Activated CD4-positive, alpha-beta T cell treated with anti-CD3 and anti-CD28 coated beads, Interleukin-10, Interleukin-2, amounts not matched to agents 100 ng/mL and 50 ng/mL, durations not matched to agents 16 hours and 8 hours (primary cell): ENCODE measurements at regions not wholly inside any gene's neighbourhood (a gene's known extent, or its start where the extent isn't known, plus 50 kb on each side); places are given as distances from the start of the nearest gene placed in this dataset.
A peak's percentile ranks its signal among the peaks of the same experiment; 100 is the strongest.
"Not testable (repeated sequence)": the region's sequence is repeated elsewhere in the genome, so short reads cannot be mapped to it uniquely, and the experiment has no call there.

Experiments
- DNase-seq: peaks from one replicate; pipeline ENCODE4 v3.0.0-alpha.2; 2020

DNA sequence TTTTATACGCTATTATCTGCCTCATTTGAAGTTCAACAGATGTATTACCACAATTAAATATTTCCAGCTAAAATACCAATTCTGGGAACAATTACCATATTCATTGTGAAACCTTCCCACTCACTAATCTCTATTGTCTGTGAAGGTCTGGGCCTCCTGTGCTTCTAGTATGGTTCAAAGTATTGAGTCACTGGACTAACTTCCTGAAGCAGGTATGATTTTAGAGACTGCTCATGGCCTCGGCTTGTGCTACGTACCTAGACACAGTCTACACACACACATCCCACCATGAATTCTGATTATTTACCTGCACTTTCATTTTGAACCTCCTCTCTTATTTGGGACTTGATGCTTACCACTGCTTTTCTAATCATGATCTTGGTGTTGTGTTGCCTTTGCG, 180.7 kb upstream of the EPHA4 start:
- DNase-seq: no peak

DNA sequence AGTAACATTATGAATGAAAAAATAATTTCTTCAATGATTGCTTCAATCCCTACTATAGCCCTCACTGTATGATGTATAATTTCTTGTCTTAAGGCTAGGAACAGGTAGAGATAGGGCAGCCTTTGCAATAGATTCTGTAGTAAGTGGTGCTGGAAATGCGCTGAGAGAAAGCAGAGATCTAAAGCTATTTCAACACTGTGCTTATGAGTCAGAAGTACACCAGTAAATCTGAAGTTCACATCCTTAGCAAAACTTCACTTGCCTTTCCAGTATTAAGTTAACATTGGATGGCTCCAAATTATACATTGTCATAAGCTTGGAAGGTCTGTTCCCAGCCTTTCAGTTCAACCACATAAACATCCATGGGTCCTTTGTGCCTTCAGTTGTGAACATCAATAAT, 178.2 kb upstream of the EPHA4 start:
- DNase-seq: no peak

- DNase-seq: peak; percentile 36
Measured at GRCh38 chr2:221747289-221747972, 175.3 kb upstream of the EPHA4 start.

DNA sequence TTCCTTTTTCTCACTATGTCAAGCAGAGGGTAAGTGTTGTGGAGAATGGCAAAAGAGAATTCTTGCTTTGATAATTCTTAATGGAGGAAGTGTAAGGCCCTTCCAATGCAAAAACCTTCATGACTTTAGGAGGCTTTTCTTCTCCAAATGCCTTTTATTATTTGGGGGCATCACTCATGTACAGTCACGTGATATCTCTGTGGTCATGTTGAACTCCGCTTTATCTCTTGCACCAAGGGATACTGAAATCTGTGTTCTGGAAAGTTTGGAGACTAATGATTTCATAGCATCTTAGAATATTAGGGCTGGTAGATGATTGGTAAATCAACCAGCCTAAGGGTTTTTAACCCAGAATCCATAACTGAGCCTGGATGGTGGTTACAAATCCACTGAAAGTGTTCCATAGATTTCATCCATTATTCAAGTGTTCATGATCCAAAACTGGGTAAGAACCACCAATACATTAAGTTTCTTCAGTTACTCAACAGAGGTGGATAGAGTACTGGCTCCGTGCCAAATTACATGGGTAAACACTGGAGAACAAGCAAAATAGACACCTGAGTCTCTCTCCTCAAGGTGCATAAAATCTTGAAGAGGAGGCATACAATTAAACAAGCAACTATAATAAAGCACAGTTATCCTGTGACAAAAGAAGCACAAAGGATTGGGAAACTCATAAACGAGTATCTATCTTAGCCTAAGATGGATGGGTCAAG, 169.6 kb upstream of the EPHA4 start:
- DNase-seq: no peak

DNA sequence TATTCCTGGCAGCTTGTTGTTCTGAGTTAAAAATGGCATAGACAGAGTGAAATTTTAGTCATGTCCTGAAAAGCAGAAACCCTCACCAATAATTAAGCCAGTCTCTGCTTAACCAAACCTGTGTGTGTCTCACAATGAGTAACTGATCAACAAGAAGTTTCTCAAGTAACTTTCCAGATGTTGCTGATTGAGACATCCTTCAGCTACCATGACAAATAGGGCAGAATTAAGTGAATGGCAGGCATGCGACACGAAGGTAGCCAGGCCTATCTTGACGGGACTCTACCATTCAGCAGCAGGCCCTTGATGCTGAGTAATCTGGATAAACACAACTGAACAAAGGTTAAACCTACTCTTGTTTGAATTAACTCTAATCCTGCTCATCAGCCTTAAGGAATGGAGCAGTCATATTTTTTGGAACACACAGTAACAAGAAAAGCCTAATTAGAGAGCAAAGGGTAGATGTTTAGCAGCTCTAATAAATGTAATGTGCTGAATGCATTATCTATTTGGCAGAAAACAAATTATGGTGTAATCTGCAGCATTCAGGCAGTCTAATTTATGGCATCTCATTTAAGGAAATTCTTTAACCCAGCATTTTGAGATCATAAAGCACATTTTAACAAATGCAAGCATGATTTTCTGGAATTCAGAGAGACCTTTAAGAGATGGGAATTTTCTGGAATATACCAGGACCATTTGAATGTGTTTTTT, 159.5 kb upstream of the EPHA4 start:
- no peak for DNase-seq

DNA sequence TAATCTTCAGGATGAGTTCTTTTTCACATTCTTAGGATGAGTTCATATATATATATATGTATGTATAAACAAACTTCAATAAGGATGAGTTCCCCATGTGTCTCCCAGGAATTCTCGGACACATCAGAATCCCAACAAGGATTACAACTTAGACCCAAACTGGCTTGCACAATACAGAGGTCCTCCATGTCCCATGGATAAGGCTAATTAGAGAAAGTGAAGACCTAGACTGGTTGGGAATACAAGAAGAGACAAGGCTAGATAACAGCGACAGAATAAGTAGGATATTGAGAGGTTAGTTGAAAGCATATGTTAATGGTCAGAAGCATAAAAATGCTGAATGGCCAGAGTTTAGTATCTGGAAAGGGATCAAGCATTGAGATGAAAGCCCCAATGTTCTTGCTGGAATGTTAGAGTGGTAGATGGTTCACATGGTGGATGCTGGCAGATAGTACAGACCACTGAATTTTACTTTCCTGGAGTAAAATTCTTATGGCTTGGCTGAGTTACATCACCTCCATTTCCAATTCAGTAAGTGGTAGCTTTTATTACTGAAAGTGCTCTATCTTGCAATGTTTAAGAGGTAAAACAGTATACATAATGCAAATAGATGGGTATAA, 154.9 kb upstream of the EPHA4 start:
- DNase-seq: no peak

DNA sequence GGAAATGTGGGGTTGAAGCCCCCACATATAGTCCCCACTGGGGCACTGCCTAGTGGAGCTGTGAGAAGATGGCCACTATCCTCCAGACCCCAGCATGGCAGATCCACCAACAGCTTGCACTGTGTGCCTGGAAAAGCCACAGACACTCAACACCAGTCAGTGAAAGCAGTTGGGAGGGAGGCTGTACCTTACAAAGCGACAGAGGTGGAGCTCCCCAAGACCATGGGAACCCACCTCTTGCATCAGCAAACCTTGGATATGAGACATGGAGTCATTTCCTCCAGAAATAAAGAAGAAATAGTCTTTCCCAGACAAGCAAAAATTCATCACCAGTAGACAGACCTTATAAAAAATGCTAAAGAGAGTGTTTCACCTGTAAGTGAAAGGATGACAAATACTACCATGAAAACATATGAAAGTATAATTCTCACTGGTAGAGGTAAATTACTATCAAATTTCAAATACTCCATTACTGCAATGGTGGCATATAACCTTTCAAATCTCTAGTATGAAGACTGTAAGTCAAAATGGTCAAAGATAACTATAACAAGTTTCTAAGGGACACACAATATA, 152.6 kb upstream of the EPHA4 start:
- DNase-seq: no peak

GRCh38 chr2:221724117-221724516, 152.0 kb upstream of the EPHA4 start:
- not testable (repeated sequence) for DNase-seq

DNA sequence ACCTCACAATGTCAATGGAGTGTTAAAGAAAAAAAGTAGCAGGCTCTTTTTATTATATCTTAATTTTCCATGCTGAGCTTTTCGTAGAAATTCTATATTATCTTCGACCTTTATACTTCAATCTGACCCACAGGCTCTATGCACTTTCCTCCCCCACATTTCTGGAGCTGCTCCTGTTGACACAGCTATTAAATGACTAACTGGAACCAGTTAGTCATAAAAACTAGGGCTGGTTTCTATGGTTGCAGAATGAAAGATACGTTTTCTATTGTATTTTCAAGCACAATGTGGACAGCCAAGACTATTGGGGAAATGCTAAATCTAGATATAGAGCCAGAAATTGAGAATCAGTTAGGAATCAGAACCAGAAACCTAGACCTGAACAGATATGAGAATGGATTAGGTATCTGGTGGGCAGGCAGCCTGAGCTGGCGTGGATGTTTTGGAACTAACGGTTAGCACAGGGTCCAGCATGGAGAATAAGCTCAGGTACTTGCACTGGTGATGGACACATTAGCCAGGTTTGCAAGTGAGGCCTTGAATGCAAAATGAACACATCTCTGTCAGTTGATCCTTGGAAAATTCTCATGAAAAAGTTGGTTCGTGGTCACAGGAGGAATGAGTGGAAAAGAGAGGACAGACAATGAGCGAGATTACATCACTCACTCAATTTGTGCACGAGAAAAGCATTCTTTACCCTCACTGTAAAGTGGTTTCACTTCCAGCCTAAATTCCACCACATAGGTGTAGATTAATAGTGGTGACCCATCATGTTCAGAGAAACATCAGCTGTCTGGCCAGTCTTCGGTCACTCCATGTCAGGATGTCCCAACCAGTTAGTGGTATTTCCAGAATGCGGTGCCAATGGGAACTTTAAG, 144.6 kb upstream of the EPHA4 start:
- no peak for DNase-seq

DNA sequence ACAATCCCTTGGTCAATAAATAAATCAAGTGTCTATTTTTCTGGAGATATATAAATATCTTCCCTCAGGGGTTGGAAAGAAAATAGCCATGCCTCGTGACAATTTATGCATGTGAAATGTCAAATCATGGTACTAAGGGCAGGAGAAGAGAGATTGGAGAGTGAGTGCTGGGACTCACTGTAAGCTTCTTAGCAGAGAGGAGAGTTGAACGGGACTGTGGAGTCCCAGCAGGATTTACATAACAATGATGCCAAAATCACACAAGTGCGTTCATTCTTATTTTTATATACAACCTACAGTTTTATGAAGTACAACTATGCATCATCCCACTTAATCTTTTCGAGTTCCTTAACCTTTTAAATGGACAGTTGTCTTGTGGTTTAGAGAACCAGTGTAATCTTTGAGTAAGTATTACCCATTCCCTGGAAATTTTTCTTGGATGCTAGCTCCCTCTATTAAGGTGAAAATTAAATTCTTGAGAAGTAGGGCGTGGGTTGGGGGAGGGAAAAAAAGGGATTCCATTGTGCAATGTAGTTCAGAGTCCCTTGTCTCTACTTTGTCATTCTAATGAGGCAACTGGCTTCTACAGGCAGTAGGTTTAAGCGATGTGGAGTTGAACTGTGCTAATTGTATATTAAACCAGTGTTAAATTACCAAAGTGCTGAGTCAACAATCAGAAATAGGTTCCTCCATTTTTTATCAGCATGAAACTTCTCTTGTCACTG, 143.6 kb upstream of the EPHA4 start:
- DNase-seq: no peak

GRCh38 chr2:221710744-221711143, 138.6 kb upstream of the EPHA4 start:
- DNase-seq: no peak

DNA sequence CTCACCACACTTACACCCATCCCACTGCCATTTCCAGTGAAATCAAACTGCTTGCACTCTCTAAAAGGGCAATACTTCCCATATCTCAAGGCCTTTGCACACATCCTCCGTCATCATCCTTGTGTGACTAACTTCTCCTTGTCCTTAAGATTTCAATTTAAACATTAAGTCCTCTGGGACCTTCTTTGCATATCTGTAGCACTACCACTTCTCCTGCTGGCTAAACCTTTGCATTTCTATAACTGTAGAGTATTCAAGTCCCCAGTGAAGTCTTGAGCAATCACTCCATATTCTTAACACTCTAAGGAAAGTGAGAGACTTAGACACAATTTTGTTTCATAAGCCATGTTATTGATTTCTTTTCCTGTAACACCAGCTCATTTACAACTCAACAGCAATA, 136.8 kb upstream of the EPHA4 start:
- no peak for DNase-seq

DNA sequence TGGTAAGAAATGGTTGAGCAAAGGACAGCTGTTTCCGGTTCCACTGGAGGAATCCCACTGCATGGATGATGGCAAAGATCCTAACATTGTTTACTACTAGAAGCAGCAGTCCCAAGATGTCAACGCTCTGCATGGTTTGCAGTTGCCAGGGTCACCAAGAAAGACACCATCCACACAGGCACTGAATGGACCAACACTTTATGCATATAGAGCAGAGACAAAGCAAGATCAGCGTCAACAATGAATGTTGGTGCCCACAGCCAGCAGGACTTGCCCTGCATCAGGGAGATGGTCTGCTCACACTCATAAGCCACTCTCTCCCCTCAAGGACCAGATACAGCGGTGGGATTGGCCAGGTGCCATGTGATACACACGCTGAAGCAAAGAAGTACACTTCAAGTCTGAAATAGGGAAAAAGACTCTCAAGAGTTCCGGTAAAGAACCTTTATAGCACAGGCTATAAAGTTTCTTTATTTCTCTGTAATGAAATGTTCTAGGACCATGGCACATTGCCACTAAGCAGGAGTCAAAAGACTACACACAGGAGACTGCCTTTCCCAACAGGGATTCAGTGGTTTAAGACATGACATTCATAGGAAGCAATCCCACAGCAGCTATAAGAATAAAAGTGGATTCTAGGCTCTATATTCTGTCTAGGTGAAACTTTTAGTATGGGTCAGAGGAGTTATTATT, 133.2 kb upstream of the EPHA4 start:
- no peak for DNase-seq

DNA sequence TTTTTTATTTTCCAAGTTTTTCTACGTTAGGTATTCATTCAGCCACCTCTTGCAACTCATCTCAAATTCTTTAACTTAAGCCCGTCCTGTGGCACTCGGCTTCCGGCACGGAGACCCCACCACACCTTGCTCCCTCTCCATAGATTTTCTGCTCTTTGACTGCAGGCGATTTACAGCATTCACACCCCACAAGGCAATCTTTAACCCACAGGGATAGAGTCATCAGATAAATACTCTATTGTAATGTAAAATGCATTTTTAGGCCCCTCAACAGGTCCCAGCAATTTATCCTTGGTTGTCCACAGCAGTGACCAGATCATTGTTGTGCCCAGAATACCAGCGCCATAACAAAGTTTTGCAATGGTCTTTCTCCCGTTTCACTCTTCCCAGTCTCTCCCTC, 132.3 kb upstream of the EPHA4 start:
- DNase-seq: no peak

- no peak for DNase-seq
Measured at GRCh38 chr2:221693365-221693764, 121.3 kb upstream of the EPHA4 start.

DNA sequence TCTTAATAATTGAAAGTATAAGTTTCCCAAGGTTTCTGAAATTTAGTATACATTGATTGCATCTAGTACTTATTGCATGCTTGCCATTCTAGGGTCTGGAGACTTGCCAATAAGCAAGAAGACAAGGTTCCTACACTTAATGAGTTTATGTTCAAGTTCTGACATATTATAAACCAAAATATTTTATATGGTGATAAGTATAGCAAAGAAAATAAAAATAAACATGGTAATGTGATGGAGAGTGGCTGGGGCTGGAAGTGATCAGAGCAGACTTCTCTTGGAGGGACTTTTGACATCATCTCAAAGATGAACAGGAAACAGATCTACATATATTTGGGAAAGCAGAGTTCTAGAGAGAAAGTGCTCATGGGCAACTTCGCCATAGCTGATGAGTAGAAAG, 119.5 kb upstream of the EPHA4 start:
- DNase-seq: no peak

- no peak for DNase-seq
Measured at GRCh38 chr2:221689140-221689539, 117.0 kb upstream of the EPHA4 start.

GRCh38 chr2:221680548-221680947, 108.4 kb upstream of the EPHA4 start:
- no peak for DNase-seq

DNA sequence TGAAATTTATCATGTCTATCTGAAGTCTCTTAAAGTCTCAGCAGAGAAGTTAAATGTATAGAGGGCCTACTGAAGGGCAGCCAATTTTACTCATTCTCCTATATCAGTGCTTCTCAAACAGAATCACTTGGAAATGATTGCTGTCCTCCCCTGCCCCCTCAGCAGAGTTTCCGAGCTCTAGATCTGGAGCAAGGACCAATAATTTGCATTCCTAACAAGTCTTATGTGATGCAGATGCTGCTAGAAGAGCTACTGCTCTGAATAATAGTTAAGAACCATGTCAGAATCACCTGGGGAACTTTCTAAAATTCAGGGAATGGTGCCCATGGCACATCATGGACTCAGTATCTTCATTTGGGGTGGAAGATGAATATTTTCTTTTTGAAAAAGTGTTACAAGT, 105.6 kb upstream of the EPHA4 start:
- no peak for DNase-seq

- DNase-seq: no peak
Measured at GRCh38 chr2:221676566-221677172, 104.6 kb upstream of the EPHA4 start.
